ENCODE measurements at regions not wholly inside any gene's neighbourhood (a gene's known extent, or its start where the extent isn't known, plus 50 kb on each side); places are given as distances from the start of the nearest gene placed in this dataset.

DNA sequence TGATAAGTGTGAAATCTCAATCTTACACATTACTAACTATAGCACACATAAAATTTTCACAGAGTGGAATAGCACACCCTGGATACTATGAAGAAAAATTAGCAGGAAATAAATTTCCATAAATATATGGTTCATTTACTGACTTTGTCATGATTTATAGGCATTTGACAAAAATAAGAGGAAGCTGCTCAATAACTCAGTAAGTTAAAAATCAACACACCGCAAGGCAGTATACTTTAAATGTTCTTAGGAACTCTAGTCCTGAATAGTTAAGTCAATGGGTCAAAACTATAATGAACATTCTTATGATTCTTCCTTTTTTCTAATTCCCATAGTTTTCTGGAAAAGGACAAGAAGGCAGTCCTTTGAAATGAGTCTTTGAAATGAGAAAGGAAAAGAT is 1557.8 kb upstream of the RAG2 start:
- no peak overlapping the region for H3K4me3 ChIP-seq (ENCODE audit: low read length)
- no peaks in the 10 kb centered on the region for H4K20me1 ChIP-seq (ENCODE audit: insufficient read depth)
- no peaks in the 10 kb centered on the region for H3K9me3 ChIP-seq (ENCODE audit: low read length)
- no peaks in the 10 kb centered on the region for H3K79me2 ChIP-seq (replicated peaks; ENCODE audit: insufficient read depth, low read length)
- TF ChIP-seq EP300 (conservative IDR thresholded peaks at IDR 0.05; ENCODE audit: poor library complexity, severe bottlenecking), result no peak
- TF ChIP-seq EZH2 (IDR thresholded peaks at IDR 0.05; ENCODE audit: borderline replicate concordance, insufficient read depth, low read length, poor library complexity, severe bottlenecking), result no peak
- no peak for TF ChIP-seq TAF1 (IDR thresholded peaks at IDR 0.05; ENCODE audit: low read depth)
- no peak for TF ChIP-seq POLR2AphosphoS5 (IDR thresholded peaks at IDR 0.05)
- no peak for TF ChIP-seq MXI1 (conservative IDR thresholded peaks at IDR 0.05; ENCODE audit: poor library complexity, severe bottlenecking)
- H3K4me2 ChIP-seq (ENCODE audit: low read length), result no peak overlapping the region
- H3K27me3 ChIP-seq (ENCODE audit: insufficient read depth, low read depth, low read length), result no peaks in the 10 kb centered on the region
- H3F3A ChIP-seq (ENCODE audit: insufficient read depth, low read length, poor library complexity, severe bottlenecking), result no peaks in the 10 kb centered on the region
- H3K9ac ChIP-seq (ENCODE audit: low read length), result no peak overlapping the region
- no peak overlapping the region for H3K27ac ChIP-seq (ENCODE audit: low read length)
- H3K9me2 ChIP-seq (ENCODE audit: insufficient read depth, low read length), result no peaks in the 10 kb centered on the region
- H3K36me3 ChIP-seq (ENCODE audit: insufficient read depth, low read length), result no peaks in the 10 kb centered on the region
- no peak overlapping the region for H2AFZ ChIP-seq (ENCODE audit: low read depth, low read length)

DNA sequence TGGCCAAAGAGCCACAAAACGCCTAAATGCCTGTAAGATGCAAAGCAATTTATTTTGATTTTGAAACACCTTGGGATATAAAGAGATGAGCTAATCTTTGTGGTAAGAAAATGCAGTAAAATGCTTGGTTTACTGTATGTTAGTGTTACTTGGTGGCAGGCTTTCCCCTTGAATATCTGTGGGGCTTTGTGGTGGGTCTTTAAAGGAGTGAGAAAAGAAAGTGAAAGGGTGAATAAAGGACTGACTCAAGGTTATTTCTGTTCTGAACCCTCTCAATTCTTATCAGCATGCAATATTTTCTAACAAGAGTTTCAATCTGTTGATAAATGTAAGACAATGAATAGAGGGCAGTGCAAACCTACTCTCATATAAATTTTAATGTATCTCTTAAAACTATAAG is 1555.9 kb upstream of the RAG2 start:
- H4K20me1 ChIP-seq (ENCODE audit: insufficient read depth), result no peaks in the 10 kb centered on the region
- no peaks in the 10 kb centered on the region for H3F3A ChIP-seq (ENCODE audit: insufficient read depth, low read length, poor library complexity, severe bottlenecking)
- TF ChIP-seq, protein P1, sequence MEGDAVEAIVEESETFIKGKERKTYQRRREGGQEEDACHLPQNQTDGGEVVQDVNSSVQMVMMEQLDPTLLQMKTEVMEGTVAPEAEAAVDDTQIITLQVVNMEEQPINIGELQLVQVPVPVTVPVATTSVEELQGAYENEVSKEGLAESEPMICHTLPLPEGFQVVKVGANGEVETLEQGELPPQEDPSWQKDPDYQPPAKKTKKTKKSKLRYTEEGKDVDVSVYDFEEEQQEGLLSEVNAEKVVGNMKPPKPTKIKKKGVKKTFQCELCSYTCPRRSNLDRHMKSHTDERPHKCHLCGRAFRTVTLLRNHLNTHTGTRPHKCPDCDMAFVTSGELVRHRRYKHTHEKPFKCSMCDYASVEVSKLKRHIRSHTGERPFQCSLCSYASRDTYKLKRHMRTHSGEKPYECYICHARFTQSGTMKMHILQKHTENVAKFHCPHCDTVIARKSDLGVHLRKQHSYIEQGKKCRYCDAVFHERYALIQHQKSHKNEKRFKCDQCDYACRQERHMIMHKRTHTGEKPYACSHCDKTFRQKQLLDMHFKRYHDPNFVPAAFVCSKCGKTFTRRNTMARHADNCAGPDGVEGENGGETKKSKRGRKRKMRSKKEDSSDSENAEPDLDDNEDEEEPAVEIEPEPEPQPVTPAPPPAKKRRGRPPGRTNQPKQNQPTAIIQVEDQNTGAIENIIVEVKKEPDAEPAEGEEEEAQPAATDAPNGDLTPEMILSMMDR (IDR thresholded peaks at IDR 0.05; ENCODE audit: poor library complexity, severe bottlenecking), result no peak
- TF ChIP-seq SMC3 (conservative IDR thresholded peaks at IDR 0.05; ENCODE audit: poor library complexity), result no peak
- no peak for TF ChIP-seq EP300 (conservative IDR thresholded peaks at IDR 0.05; ENCODE audit: poor library complexity, severe bottlenecking)
- no peak for TF ChIP-seq TAF1 (IDR thresholded peaks at IDR 0.05; ENCODE audit: low read depth)
- TF ChIP-seq, protein P2, sequence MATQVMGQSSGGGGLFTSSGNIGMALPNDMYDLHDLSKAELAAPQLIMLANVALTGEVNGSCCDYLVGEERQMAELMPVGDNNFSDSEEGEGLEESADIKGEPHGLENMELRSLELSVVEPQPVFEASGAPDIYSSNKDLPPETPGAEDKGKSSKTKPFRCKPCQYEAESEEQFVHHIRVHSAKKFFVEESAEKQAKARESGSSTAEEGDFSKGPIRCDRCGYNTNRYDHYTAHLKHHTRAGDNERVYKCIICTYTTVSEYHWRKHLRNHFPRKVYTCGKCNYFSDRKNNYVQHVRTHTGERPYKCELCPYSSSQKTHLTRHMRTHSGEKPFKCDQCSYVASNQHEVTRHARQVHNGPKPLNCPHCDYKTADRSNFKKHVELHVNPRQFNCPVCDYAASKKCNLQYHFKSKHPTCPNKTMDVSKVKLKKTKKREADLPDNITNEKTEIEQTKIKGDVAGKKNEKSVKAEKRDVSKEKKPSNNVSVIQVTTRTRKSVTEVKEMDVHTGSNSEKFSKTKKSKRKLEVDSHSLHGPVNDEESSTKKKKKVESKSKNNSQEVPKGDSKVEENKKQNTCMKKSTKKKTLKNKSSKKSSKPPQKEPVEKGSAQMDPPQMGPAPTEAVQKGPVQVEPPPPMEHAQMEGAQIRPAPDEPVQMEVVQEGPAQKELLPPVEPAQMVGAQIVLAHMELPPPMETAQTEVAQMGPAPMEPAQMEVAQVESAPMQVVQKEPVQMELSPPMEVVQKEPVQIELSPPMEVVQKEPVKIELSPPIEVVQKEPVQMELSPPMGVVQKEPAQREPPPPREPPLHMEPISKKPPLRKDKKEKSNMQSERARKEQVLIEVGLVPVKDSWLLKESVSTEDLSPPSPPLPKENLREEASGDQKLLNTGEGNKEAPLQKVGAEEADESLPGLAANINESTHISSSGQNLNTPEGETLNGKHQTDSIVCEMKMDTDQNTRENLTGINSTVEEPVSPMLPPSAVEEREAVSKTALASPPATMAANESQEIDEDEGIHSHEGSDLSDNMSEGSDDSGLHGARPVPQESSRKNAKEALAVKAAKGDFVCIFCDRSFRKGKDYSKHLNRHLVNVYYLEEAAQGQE (IDR thresholded peaks at IDR 0.05; ENCODE audit: borderline replicate concordance), result no peak
- no peak for TF ChIP-seq MXI1 (conservative IDR thresholded peaks at IDR 0.05; ENCODE audit: poor library complexity, severe bottlenecking)
- no peak for TF ChIP-seq EZH2 (IDR thresholded peaks at IDR 0.05; ENCODE audit: borderline replicate concordance, insufficient read depth, low read length, poor library complexity, severe bottlenecking)
- TF ChIP-seq POLR2AphosphoS5 (IDR thresholded peaks at IDR 0.05), result no peak
- TF ChIP-seq RAD21 (conservative IDR thresholded peaks at IDR 0.05), result no peak
- no peak overlapping the region for H3K4me2 ChIP-seq (ENCODE audit: low read length)
- H3K27ac ChIP-seq (ENCODE audit: low read length), result no peak overlapping the region
- no peak overlapping the region for H3K9ac ChIP-seq (ENCODE audit: low read length)
- no peaks in the 10 kb centered on the region for H3K27me3 ChIP-seq (ENCODE audit: insufficient read depth, low read depth, low read length)
- no peaks in the 10 kb centered on the region for H3K9me2 ChIP-seq (ENCODE audit: insufficient read depth, low read length)
- no peaks in the 10 kb centered on the region for H3K79me2 ChIP-seq (replicated peaks; ENCODE audit: insufficient read depth, low read length)
- no peaks in the 10 kb centered on the region for H3K9me3 ChIP-seq (ENCODE audit: low read length)
- H2AFZ ChIP-seq (ENCODE audit: low read depth, low read length), result no peak overlapping the region
- no peaks in the 10 kb centered on the region for H3K36me3 ChIP-seq (ENCODE audit: insufficient read depth, low read length)
- H3K4me3 ChIP-seq (ENCODE audit: low read length), result no peak overlapping the region
